HEK293 (cell line): ENCODE measurements at regions not wholly inside any gene's neighbourhood (a gene's known extent, or its start where the extent isn't known, plus 50 kb on each side); places are given as distances from the start of the nearest gene placed in this dataset.

Experiments used
- CTCF ChIP-seq: fragments of 450-650 bp; formaldehyde crosslinking; IDR thresholded peaks from 2 replicates; pipeline ENCODE4 v1.5.1; 2016; ENCODE audit warnings: missing biosample characterization, missing genetic modification characterization
- KLF16 ChIP-seq: fragments of 450-650 bp; formaldehyde crosslinking; IDR thresholded peaks from 2 replicates; pipeline ENCODE4 v1.5.1; 2017; ENCODE audit warnings: missing biosample characterization, missing genetic modification characterization
- KLF17 ChIP-seq: fragments of 450-650 bp; formaldehyde crosslinking; IDR thresholded peaks from 2 replicates; pipeline ENCODE4 v1.5.1; 2016; ENCODE audit warnings: missing biosample characterization, missing genetic modification characterization
- SP2 ChIP-seq: fragments of 450-650 bp; formaldehyde crosslinking; IDR thresholded peaks from 2 replicates; pipeline ENCODE4 v1.5.1; 2016; ENCODE audit warnings: missing biosample characterization, missing genetic modification characterization
- ZNF274 ChIP-seq, 2 experiments: fragments of 200-500 bp in 1 of 2; fragments of 450-650 bp in 1 of 2; sonication (Bioruptor generic) in 1 of 2; formaldehyde crosslinking in 1 of 2; IDR thresholded peaks; 2 replicates each; pipeline versions ENCODE4 v1.5.1 to v1.6.1; 2014 to 2016; ENCODE audit warnings: borderline replicate concordance in 1 of 2, inconsistent platforms in 1 of 2, low read length in 1 of 2, missing biosample characterization in 1 of 2, missing genetic modification characterization in 1 of 2
- ZNF354C ChIP-seq: fragments of 450-650 bp; formaldehyde crosslinking; IDR thresholded peaks from 2 replicates; pipeline ENCODE4 v1.5.1; 2016; ENCODE audit warnings: missing biosample characterization, missing genetic modification characterization, low read depth, borderline replicate concordance
- ZNF510 ChIP-seq: fragments of 450-650 bp; formaldehyde crosslinking; IDR thresholded peaks from 2 replicates; pipeline ENCODE4 v1.5.1; 2018; ENCODE audit warnings: mild to moderate bottlenecking, missing genetic modification characterization, missing biosample characterization; ENCODE audit not compliant: insufficient replicate concordance
- ZNF704 ChIP-seq: fragments of 450-650 bp; formaldehyde crosslinking; IDR thresholded peaks from 2 replicates; pipeline ENCODE4 v1.5.1; 2016; ENCODE audit warnings: missing biosample characterization, missing genetic modification characterization
- ZNF768 ChIP-seq: fragments of 450-650 bp; formaldehyde crosslinking; IDR thresholded peaks from 2 replicates; pipeline ENCODE4 v1.5.1; 2018; ENCODE audit warnings: missing biosample characterization, mild to moderate bottlenecking, missing genetic modification characterization
- ZNF792 ChIP-seq: fragments of 450-650 bp; formaldehyde crosslinking; IDR thresholded peaks from 2 replicates; pipeline ENCODE4 v1.5.1; 2016; ENCODE audit warnings: missing biosample characterization, missing genetic modification characterization
- ZXDB ChIP-seq: fragments of 450-650 bp; formaldehyde crosslinking; IDR thresholded peaks from 2 replicates; pipeline ENCODE4 v1.5.1; 2016; ENCODE audit warnings: missing biosample characterization, missing genetic modification characterization

- TF ChIP-seq ZNF792 (tag by site-specific recombination) (no peak), ZNF354C (tag by site-specific recombination) (no peak), CTCF (no peak), SP2 (no peak), KLF17 (no peak), ZNF510 (no peak), ZNF768 (tag by site-specific recombination) (no peak), ZNF274 (IDR thresholded peaks at IDR 0.05; ENCODE audit: low read length) (no peak), ZNF274 (tag by site-specific recombination; IDR thresholded peaks at IDR 0.05; ENCODE audit: borderline replicate concordance) (no peak), KLF16 (tag by site-specific recombination) (no peak), ZXDB (no peak), ZNF704 (tag by site-specific recombination) (no peak)
Observed at GRCh38 chr18:980586-980985, 75.9 kb downstream of the ADCYAP1 start.
